ENCODE measurements at regions not wholly inside any gene's neighbourhood (a gene's known extent, or its start where the extent isn't known, plus 50 kb on each side); places are given as distances from the start of the nearest gene placed in this dataset.

GRCh38 chr14:71833476-71833875 is 98.8 kb upstream of the RGS6 start:
- no peak for DNase-seq

GRCh38 chr14:71834284-71835204 is 97.7 kb upstream of the RGS6 start:
- DNase-seq = no peak

- DNase-seq = no peak
These were observed 80.0 kb upstream of the RGS6 start for GRCh38 chr14:71852181-71852580.

DNA sequence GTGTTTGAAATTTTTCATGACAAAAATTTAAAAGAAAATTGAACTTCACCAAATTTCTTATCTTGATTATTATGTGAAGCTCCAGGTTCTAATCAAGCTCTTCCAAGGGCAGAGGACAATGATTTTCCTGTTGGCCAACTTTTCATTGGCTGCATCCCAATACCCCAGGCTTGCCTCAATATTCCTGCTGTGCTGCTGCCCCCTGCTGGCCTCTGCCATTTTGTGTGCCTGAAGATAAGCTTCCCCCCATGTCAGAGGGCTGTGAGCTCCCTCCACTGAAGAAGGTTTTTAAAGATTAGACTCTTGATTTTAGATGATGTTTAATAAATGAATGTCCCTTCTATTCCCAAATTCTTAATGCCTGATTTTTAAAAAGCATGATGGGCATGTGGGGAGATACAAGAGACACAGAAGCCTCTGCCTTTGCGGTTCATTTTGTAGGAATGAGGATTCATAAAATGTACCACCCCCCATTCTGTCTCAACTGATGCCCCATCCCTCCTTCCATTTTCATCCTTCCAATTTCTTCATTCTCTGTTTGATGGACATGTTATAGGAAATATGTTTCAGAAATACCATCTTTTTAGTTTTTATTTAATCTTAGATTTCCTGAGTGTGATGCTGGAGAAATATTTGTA is 76.7 kb upstream of the RGS6 start:
- DNase-seq = peak; percentile 42

- no peak for DNase-seq
These were observed 75.9 kb upstream of the RGS6 start for GRCh38 chr14:71856199-71856919.

- DNase-seq = no peak
These were observed 69.2 kb upstream of the RGS6 start for GRCh38 chr14:71863049-71863448.

GRCh38 chr14:71863766-71864165 is 68.5 kb upstream of the RGS6 start:
- DNase-seq = no peak

Measured in CD4-positive, alpha-beta T cell treated with Interleukin-6 for 4 hours (primary cell).